ENCODE measurements at regions not wholly inside any gene's neighbourhood (a gene's known extent, or its start where the extent isn't known, plus 50 kb on each side); places are given as distances from the start of the nearest gene placed in this dataset.

DNA sequence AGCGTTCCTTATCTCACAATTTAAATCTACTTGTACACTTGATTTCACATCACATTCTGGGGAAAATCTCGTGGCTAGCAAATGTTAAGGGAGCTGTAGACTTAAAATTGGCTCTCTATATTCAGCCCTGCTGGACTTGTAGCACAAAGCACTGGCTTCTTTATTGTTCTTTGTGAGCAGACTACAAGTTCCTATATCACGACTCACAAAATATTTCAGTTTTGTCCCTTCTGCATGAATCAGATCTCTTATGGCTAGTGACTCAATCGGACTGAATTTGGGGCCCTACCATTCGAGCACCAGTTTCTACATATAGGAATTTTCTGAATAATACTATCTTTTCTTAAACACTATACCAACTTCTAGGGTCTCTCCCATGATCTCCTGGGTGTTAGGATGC lies 390.1 kb downstream of the ADAM29 start:
- no peaks in the 10 kb centered on the region for H3K27me3 ChIP-seq (ENCODE audit: insufficient read depth)
- no peaks in the 10 kb centered on the region for H3K27me3 Mint-ChIP-seq (ENCODE audit: insufficient read depth, low read depth, poor library complexity)
- ATAC-seq (no peak), DNase-seq (ENCODE audit: low spot score) (no peak)
- no peaks in the 10 kb centered on the region for H3K36me3 Mint-ChIP-seq (ENCODE audit: low read depth)
- no peaks in the 10 kb centered on the region for H3K36me3 ChIP-seq (ENCODE audit: insufficient read depth)
- no peaks in the 10 kb centered on the region for H4K20me1 ChIP-seq (replicated peaks; ENCODE audit: insufficient read depth)
- H2AFZ ChIP-seq = peak overlapping the region; percentile 43; the same call in 1 of the 2 replicates
- no peaks in the 10 kb centered on the region for H3F3A ChIP-seq (replicated peaks; ENCODE audit: low read depth)
- TF ChIP-seq NANOG (IDR thresholded peaks at IDR 0.05; ENCODE audit: borderline replicate concordance) (no peak), EZH2phosphoT487 (IDR thresholded peaks at IDR 0.05; ENCODE audit: unreplicated experiment) (no peak), POLR2AphosphoS5 (IDR thresholded peaks at IDR 0.05; ENCODE audit: low read depth) (no peak)
- TF ChIP-seq, protein P1, sequence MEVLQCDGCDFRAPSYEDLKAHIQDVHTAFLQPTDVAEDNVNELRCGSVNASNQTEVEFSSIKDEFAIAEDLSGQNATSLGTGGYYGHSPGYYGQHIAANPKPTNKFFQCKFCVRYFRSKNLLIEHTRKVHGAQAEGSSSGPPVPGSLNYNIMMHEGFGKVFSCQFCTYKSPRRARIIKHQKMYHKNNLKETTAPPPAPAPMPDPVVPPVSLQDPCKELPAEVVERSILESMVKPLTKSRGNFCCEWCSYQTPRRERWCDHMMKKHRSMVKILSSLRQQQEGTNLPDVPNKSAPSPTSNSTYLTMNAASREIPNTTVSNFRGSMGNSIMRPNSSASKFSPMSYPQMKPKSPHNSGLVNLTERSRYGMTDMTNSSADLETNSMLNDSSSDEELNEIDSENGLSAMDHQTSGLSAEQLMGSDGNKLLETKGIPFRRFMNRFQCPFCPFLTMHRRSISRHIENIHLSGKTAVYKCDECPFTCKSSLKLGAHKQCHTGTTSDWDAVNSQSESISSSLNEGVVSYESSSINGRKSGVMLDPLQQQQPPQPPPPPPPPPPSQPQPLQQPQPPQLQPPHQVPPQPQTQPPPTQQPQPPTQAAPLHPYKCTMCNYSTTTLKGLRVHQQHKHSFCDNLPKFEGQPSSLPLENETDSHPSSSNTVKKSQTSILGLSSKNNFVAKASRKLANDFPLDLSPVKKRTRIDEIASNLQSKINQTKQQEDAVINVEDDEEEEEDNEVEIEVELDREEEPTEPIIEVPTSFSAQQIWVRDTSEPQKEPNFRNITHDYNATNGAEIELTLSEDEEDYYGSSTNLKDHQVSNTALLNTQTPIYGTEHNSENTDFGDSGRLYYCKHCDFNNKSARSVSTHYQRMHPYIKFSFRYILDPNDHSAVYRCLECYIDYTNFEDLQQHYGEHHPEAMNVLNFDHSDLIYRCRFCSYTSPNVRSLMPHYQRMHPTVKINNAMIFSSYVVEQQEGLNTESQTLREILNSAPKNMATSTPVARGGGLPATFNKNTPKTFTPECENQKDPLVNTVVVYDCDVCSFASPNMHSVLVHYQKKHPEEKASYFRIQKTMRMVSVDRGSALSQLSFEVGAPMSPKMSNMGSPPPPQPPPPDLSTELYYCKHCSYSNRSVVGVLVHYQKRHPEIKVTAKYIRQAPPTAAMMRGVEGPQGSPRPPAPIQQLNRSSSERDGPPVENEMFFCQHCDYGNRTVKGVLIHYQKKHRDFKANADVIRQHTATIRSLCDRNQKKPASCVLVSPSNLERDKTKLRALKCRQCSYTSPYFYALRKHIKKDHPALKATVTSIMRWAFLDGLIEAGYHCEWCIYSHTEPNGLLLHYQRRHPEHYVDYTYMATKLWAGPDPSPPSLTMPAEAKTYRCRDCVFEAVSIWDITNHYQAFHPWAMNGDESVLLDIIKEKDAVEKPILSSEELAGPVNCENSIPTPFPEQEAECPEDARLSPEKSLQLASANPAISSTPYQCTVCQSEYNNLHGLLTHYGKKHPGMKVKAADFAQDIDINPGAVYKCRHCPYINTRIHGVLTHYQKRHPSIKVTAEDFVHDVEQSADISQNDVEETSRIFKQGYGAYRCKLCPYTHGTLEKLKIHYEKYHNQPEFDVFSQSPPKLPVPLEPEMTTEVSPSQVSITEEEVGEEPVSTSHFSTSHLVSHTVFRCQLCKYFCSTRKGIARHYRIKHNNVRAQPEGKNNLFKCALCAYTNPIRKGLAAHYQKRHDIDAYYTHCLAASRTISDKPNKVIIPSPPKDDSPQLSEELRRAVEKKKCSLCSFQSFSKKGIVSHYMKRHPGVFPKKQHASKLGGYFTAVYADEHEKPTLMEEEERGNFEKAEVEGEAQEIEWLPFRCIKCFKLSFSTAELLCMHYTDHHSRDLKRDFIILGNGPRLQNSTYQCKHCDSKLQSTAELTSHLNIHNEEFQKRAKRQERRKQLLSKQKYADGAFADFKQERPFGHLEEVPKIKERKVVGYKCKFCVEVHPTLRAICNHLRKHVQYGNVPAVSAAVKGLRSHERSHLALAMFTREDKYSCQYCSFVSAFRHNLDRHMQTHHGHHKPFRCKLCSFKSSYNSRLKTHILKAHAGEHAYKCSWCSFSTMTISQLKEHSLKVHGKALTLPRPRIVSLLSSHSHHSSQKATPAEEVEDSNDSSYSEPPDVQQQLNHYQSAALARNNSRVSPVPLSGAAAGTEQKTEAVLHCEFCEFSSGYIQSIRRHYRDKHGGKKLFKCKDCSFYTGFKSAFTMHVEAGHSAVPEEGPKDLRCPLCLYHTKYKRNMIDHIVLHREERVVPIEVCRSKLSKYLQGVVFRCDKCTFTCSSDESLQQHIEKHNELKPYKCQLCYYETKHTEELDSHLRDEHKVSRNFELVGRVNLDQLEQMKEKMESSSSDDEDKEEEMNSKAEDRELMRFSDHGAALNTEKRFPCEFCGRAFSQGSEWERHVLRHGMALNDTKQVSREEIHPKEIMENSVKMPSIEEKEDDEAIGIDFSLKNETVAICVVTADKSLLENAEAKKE (CRISPR knock-in tag; IDR thresholded peaks at IDR 0.05) = no peak
- TF ChIP-seq, protein P2, sequence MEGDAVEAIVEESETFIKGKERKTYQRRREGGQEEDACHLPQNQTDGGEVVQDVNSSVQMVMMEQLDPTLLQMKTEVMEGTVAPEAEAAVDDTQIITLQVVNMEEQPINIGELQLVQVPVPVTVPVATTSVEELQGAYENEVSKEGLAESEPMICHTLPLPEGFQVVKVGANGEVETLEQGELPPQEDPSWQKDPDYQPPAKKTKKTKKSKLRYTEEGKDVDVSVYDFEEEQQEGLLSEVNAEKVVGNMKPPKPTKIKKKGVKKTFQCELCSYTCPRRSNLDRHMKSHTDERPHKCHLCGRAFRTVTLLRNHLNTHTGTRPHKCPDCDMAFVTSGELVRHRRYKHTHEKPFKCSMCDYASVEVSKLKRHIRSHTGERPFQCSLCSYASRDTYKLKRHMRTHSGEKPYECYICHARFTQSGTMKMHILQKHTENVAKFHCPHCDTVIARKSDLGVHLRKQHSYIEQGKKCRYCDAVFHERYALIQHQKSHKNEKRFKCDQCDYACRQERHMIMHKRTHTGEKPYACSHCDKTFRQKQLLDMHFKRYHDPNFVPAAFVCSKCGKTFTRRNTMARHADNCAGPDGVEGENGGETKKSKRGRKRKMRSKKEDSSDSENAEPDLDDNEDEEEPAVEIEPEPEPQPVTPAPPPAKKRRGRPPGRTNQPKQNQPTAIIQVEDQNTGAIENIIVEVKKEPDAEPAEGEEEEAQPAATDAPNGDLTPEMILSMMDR (conservative IDR thresholded peaks at IDR 0.05; ENCODE audit: low read depth in 2 of 2) = no peak
- peaks cover 4% of the 10 kb centered on the region; the same call in 2 of the 3 replicates for H3K4me1 Mint-ChIP-seq
- no peak overlapping the region for H3K4me3 Mint-ChIP-seq
- no peak overlapping the region for H3K4me3 ChIP-seq
- no peak overlapping the region for H3K4me2 ChIP-seq
- no peak overlapping the region for H3K27ac Mint-ChIP-seq
- no peaks in the 10 kb centered on the region for H3K9me2 ChIP-seq (ENCODE audit: insufficient read depth)
- no peak overlapping the region for H3K27ac ChIP-seq (ENCODE audit: low read depth)
- H3K79me2 ChIP-seq (replicated peaks; ENCODE audit: insufficient read depth) = no peaks in the 10 kb centered on the region
- no peaks in the 10 kb centered on the region for H3K4me1 ChIP-seq (ENCODE audit: insufficient read depth)
- no peaks in the 10 kb centered on the region for H3K9me3 Mint-ChIP-seq

Measured in GM23338 (cell line).